GM04503 (cell line): ENCODE measurements at regions not wholly inside any gene's neighbourhood (a gene's known extent, or its start where the extent isn't known, plus 50 kb on each side); places are given as distances from the start of the nearest gene placed in this dataset.

Experiments used
- DNase-seq: peaks from one replicate; pipeline ENCODE4 v3.0.0-alpha.2; 2012; ENCODE audit warnings: low read depth

GRCh38 chr22:27501191-27501936 lies 300.2 kb downstream of the MN1 start:
- DNase-seq = no peak

GRCh38 chr22:27502327-27502726 lies 299.2 kb downstream of the MN1 start:
- no peak for DNase-seq

DNA sequence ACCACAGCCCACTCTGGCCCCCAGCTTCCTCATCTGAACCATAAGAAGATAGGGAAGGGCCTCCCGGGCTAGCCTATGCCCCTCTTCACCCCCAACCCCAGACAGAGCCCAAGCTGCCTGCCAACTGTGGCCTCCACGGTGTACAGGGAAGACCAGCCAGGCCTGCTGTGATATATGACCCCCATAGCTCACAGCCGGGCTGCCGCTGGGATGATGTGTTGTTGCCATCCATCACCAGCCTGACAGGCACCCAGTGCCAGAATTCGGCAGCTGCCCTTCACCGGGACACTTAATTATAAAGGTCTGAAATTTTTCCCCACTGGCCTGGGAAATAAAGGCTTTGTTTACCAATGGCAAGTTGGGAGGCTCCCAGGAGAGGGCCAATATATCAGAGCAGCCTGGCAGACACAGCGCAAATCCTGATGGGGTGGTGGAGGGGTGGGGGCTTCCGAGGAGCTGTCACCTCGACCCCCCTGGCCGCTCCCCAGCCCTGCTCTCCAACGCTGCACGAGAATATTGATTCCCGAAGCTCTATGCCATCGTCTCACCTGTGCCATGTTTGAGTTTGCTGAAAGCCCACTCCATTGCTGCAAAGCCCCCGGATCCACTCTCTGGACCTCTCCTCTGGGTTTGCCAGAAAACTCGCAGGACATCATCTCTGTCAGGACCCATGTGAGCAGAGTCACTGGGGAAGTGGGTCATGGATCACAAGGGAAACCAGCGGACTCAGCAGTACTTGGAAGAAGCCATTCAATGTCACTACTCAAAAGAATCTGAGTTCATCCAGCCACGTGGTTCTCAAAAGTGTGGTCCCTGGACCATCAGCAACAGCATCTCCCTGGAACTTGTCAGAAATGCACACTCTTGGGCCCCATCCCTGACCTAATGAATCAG lies 296.9 kb downstream of the MN1 start:
- DNase-seq = no peak

GRCh38 chr22:27507111-27507611 lies 294.4 kb downstream of the MN1 start:
- DNase-seq = no peak

DNA sequence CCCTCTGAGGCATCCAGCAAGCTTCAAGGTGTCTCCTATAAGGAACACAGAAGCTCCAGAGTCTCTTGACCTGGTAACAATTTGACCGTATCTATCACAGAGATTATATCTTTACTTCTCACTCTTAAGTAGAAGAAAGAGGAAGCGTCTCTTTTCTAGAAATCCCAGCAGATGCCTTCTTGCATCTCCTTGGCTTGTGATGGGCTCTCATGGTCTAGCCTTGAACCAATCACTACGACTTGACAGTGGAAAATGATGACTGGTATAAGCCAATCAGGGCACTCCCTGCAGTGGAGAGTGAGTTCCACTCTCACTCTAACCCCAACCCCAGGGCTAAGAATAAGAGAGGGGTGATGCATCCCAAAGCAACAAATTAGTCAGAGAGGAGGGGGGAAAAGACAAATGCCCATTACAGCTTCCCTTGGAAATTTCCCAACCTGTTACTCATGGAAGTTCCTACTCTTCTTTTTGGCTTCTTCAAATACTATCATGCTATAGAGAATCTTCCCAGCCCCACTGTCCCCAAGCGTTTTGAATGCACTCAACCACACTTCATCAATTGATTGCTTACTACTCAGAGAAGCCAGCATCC lies 293.5 kb downstream of the MN1 start:
- DNase-seq = no peak

DNA sequence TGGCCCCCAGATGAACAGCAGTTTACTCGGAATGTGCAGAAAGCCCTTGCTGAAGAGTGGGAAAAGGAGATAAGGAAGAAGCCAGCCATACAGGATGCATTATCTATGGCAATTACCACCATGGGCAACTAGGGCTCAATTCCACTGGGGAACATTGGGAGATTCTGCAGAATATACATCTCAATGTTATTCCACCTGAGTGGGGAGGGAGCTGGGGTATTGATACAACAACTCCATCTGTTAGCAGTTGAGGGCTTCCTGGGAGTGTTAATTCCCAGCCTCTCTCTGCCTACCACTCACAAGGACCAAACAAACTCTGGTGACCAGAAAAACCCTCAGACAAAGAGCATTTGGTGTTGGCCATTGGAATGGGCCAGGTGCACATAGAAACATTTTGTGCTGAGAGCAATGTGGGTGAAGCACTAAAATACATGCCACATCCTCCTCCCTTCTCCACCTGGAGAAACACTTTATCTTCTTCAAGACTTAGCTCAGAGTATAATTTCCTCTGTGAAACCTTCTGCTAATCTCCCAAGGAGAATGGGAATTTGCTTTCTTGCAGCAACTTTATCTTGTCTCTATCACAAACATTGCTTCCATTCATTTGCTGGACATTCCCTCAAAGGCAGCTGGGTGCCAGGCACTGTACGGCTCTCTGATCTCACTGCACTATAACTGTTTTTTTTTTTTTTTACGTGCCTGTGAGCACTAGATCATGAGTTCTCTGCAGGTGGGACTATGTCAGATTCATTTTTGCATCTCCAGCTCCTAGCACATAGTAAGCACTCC lies 292.2 kb downstream of the MN1 start:
- DNase-seq = no peak

GRCh38 chr22:27510024-27510423 lies 291.5 kb downstream of the MN1 start:
- DNase-seq = no peak

GRCh38 chr22:27512283-27512761 lies 289.2 kb downstream of the MN1 start:
- peak; percentile 23 for DNase-seq

- no peak for DNase-seq
Measured at GRCh38 chr22:27513021-27513420, 288.5 kb downstream of the MN1 start.

- DNase-seq = no peak
Measured at GRCh38 chr22:27514601-27515523, 286.7 kb downstream of the MN1 start.

DNA sequence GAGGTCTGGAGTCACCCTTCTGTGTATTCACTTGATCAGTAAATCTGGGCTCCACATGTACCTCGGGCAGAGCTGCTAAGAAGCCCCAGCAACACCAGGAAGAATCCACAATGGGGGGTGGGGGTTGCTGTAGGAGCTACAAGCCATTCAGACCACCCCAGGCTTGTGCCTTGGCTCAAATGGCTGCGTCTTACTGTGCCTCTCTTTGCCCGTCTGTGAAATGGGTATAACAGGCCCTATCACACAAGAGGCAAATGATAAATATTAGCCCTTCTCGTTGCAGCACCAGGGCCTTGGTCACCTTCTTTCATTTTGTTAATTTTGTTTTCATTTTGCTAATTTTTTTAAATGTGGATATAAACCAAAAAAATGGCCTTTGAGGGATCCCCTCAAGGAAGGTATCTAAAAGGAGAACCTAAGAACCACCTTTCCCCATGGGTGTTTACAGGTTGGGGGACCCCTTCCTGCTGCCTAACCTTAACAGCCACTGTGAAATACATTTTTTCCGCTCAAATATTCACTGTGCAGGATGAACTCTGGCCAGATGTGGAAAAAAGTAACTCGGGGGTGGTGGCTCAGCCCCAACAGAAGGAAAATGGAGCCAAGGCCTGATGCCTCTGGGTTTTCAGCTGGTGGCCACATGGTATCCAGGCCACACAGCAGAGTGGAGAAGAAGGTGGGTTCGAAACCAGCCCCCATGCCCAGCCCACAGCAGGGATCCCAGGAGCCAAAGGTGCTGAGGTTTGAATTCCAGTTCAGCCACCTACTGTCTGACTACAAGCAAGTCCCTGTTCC lies 284.0 kb downstream of the MN1 start:
- DNase-seq = no peak

DNA sequence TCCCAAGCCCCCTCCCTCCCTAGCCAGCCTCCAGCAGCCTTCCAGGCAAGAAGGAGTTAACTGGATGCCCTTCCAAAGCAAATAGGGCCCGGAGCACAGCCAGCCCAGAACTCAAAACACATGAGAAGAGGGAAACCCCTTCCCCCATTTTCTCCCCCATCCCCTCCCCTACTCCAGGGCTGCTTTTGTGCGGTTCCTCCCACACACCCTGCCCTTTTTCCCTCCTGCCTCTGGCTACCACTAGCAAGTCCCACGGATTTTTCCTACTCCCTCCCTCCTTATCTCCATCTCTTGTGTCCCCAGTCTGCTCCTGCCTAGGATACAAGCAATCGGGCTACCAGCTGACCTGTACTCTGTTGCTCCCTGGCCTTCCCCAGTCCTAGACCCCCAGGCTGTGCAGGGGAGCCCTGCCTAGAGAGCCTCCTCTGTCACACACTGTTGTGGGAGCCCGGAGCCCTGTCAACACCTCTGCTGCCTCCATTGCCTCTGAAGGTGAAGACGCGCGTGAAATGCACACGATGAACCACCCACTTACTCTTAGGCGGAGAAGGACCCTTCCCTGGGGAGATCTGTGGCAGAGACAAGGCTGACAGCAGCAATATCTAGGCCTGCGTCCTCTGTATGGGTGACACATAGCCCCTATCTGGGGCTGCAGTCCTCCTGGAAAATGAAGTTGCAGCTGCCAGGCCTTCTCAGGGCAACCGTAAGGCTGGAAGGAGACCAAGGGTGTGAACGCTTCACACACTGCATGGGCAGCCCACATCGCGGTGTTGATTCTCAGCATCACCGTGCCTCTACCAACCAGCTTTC lies 282.8 kb downstream of the MN1 start:
- no peak for DNase-seq

DNA sequence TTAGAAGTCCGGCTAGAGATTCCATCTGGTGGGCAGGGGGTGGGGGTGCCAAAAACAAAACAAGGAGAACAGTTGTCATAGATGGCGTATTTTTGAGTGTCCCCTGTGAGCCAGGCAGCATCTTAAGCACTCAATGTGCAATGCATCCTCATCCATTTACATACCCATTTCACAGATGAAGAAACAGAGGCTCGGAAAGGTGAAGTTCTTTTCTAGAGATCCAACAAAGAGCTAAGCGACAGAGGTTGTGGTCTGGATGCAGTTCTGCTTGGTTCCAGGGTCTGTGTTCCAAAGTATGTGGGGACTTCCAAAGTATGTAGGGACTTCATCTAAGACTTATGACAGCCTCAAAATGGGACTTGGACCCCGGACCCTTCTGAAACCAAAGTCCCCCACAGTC lies 277.8 kb downstream of the MN1 start:
- DNase-seq = no peak

GRCh38 chr22:27525711-27526110 lies 275.8 kb downstream of the MN1 start:
- DNase-seq = no peak

DNA sequence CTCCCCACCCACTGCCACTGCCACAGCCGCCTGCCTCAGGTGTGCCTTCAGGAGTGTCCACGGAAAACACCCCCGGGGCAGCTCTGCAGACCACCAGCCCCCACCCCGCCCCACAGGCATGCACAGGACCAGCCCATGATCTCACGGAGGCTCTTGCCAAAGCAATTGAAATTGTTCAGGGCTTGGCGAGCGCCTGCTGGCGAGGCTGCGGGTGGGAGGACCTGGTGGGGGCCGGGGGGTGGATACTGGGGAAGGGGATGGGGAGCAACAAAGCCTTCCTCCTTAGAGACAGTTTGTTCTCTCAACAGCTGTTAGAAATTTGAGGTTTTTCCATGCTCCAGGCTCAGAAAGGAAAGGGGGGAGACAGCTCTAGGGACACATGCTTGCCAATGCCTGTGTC lies 274.7 kb downstream of the MN1 start:
- DNase-seq = no peak

- peak; percentile 51 for DNase-seq
Measured at GRCh38 chr22:27531782-27532530, 269.6 kb downstream of the MN1 start.

DNA sequence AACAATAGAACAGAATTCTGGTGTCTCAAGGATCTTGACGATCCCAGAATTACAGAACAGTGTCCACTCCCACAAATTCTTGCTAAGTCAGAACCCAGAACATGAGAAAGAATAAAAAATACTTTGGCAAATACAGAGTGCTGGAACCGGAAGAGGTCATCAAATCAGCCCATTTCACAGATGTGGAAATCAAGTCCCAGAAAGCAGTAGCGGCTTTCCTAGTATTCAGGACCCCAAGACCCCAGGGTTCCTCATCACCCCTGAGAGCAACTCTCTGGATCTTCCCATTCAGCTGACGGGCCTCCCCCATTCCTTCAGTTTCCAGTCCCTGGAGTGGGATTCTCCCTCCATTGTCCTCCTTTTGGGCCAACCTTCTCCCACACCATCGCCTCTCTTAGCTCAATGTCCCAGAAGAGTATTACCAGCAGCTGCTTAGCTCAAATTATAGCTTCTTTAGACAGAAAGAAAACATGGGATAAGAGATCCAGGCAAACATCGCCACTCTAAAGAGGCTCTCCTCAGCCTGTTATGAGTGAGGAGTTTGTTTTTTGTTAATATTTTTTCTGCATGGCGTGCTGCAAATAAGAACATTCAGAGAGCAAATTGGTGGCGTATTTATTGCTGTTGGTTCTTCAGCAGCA lies 268.3 kb downstream of the MN1 start:
- no peak for DNase-seq

DNA sequence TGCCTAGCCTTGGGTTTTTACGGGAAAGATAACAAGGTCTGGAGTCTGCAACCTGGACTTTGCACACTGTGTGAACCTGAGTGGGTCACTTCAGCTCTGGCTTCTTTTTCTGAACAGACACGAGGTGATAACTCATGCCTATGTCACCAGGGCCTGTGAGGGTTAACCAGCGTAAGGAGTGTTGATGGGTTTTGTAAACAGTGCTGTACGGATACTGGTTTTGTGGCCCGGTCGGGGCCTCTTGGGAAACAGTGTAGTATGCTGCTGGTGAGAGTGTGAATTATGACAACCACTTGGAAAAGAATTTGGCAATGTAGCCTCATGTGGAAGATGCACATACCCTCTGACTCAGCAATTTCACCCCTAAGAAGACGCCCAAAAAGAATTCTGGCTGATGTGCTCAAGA lies 266.8 kb downstream of the MN1 start:
- DNase-seq = peak; percentile 87
